HL-60 (cell line): ENCODE measurements at regions not wholly inside any gene's neighbourhood (a gene's known extent, or its start where the extent isn't known, plus 50 kb on each side); places are given as distances from the start of the nearest gene placed in this dataset.

ENCODE experiments used
- DNase-seq, 2 experiments: peaks; one replicate each; pipeline ENCODE4 v3.0.0-alpha.2; 2010 to 2020; ENCODE audit warnings: low read depth in 1 of 2, low spot score in 1 of 2
- H3K27ac ChIP-seq: fragments of 250-450 bp; sonication (Bioruptor Pico); replicated peaks from 2 replicates; pipeline ENCODE4 v1.5.1; 2020; ENCODE audit warnings: mild to moderate bottlenecking, moderate library complexity
- H3K27me3 ChIP-seq: fragments of 250-450 bp; sonication (Bioruptor Pico); 2 replicates; pipeline ENCODE4 v1.5.1; 2021; ENCODE audit warnings: mild to moderate bottlenecking, moderate library complexity; ENCODE audit not compliant: insufficient read depth, poor library complexity, severe bottlenecking
- H3K4me3 ChIP-seq: replicated peaks from 2 replicates; pipeline ENCODE4 v1.5.1; 2011; ENCODE audit warnings: mild to moderate bottlenecking, control low read depth, low read length; ENCODE audit not compliant: insufficient read depth
- CTCF ChIP-seq: IDR thresholded peaks from one replicate; pipeline ENCODE4 v1.5.1; 2011; ENCODE audit warnings: low read length, control low read depth, inconsistent platforms; ENCODE audit not compliant: insufficient read depth
- GABPA ChIP-seq: IDR thresholded peaks from 2 replicates; pipeline ENCODE4 v1.6.1; 2012; ENCODE audit warnings: low read depth
- POLR2AphosphoS5 ChIP-seq: IDR thresholded peaks from 2 replicates; pipeline ENCODE4 v1.6.1; 2012; ENCODE audit warnings: low read depth
- REST ChIP-seq: IDR thresholded peaks from 2 replicates; pipeline ENCODE4 v1.6.1; 2012; ENCODE audit warnings: low read depth; ENCODE audit not compliant: insufficient replicate concordance
- SPI1 ChIP-seq: IDR thresholded peaks from 2 replicates; pipeline ENCODE4 v1.6.1; 2012; ENCODE audit warnings: low read depth, mild to moderate bottlenecking, borderline replicate concordance

GRCh38 chr2:217662984-217663602 is 339.7 kb downstream of the TNS1 start:
- Histone ChIP-seq H3K27me3 (peaks cover 3% of the 10 kb centered on the region), H3K27ac (no peak overlapping the region), H3K4me3 (no peak overlapping the region)
- TF ChIP-seq CTCF = no peak
- TF ChIP-seq GABPA = no peak
- no peak for TF ChIP-seq POLR2AphosphoS5
- no peak for TF ChIP-seq REST
- no peak for TF ChIP-seq SPI1
- DNase-seq = no peak

GRCh38 chr2:217661378-217661777 is 341.4 kb downstream of the TNS1 start:
- no peak for DNase-seq
- Histone ChIP-seq H3K27ac (no peak overlapping the region), H3K27me3 (peaks cover 3% of the 10 kb centered on the region), H3K4me3 (no peak overlapping the region)
- TF ChIP-seq SPI1 (no peak), CTCF (no peak), GABPA (no peak), REST (no peak), POLR2AphosphoS5 (no peak)

- DNase-seq = no peak
- TF ChIP-seq SPI1 (no peak), POLR2AphosphoS5 (no peak), CTCF (no peak), GABPA (no peak), REST (no peak)
- Histone ChIP-seq H3K27me3 (peaks cover 3% of the 10 kb centered on the region), H3K4me3 (no peak overlapping the region), H3K27ac (no peak overlapping the region)
Observed at GRCh38 chr2:217660423-217660822, 342.4 kb downstream of the TNS1 start.
